ENCODE measurements at regions not wholly inside any gene's neighbourhood (a gene's known extent, or its start where the extent isn't known, plus 50 kb on each side); places are given as distances from the start of the nearest gene placed in this dataset.

DNA sequence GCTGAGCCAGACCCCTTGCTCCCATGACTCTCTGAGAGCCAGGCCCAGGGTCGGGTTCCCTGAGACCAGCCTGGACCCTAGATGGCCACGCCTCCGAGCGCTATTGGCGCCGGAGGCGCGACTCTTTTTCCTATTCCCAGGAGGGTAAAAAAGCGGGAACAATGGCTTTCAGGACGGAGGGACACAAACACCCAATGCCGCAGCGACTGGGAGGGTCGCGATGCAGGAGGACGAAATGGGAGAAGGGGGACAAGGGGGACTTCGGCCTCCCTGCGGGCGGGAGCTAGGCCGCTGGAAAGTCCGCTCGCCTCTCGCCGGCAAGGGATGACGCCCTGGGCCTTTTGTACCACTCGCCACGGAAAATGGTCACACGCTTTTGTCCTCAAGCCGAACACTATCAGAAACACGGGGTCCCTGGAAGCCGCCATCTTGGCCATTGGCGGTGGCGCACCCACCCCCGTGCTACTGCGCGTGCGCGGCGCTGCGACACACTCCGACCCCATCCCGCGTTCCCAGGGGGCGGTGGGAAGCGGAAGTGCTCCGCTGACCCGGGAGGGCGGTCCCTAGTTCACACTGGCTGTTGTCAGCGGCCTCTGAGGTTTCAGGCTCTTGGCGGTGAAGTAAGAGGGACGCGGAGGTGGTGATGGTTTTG, 98.4 kb downstream of the ZNF674 start (continued):
- TF ChIP-seq, protein P1, sequence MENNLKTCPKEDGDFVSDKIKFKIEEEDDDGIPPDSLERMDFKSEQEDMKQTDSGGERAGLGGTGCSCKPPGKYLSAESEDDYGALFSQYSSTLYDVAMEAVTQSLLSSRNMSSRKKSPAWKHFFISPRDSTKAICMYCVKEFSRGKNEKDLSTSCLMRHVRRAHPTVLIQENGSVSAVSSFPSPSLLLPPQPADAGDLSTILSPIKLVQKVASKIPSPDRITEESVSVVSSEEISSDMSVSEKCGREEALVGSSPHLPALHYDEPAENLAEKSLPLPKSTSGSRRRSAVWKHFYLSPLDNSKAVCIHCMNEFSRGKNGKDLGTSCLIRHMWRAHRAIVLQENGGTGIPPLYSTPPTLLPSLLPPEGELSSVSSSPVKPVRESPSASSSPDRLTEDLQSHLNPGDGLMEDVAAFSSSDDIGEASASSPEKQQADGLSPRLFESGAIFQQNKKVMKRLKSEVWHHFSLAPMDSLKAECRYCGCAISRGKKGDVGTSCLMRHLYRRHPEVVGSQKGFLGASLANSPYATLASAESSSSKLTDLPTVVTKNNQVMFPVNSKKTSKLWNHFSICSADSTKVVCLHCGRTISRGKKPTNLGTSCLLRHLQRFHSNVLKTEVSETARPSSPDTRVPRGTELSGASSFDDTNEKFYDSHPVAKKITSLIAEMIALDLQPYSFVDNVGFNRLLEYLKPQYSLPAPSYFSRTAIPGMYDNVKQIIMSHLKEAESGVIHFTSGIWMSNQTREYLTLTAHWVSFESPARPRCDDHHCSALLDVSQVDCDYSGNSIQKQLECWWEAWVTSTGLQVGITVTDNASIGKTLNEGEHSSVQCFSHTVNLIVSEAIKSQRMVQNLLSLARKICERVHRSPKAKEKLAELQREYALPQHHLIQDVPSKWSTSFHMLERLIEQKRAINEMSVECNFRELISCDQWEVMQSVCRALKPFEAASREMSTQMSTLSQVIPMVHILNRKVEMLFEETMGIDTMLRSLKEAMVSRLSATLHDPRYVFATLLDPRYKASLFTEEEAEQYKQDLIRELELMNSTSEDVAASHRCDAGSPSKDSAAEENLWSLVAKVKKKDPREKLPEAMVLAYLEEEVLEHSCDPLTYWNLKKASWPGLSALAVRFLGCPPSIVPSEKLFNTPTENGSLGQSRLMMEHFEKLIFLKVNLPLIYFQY (CRISPR knock-in tag; IDR thresholded peaks at IDR 0.05; ENCODE audit: borderline replicate concordance) = peak; percentile 42
- peak; percentile 95 for TF ChIP-seq YY1 (IDR thresholded peaks at IDR 0.05; ENCODE audit: insufficient read depth, insufficient replicate concordance, low read depth, low read length)
- no peak for TF ChIP-seq TCF12 (IDR thresholded peaks at IDR 0.05)
- TF ChIP-seq TCF12 (CRISPR knock-in tag; IDR thresholded peaks at IDR 0.05) = no peak
- TF ChIP-seq, protein P2, sequence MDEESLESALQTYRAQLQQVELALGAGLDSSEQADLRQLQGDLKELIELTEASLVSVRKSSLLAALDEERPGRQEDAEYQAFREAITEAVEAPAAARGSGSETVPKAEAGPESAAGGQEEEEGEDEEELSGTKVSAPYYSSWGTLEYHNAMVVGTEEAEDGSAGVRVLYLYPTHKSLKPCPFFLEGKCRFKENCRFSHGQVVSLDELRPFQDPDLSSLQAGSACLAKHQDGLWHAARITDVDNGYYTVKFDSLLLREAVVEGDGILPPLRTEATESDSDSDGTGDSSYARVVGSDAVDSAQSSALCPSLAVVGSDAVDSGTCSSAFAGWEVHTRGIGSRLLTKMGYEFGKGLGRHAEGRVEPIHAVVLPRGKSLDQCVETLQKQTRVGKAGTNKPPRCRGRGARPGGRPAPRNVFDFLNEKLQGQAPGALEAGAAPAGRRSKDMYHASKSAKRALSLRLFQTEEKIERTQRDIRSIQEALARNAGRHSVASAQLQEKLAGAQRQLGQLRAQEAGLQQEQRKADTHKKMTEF (CRISPR knock-in tag; IDR thresholded peaks at IDR 0.05) = no peak
- TF ChIP-seq REPIN1 (CRISPR knock-in tag; IDR thresholded peaks at IDR 0.05; ENCODE audit: borderline replicate concordance, low read depth) = 0 out of 2 replicates have a peak, but pooled peaks have one; percentile 46
- no peak for TF ChIP-seq ZNF430 (CRISPR knock-in tag; IDR thresholded peaks at IDR 0.05)
- TF ChIP-seq, protein P3, sequence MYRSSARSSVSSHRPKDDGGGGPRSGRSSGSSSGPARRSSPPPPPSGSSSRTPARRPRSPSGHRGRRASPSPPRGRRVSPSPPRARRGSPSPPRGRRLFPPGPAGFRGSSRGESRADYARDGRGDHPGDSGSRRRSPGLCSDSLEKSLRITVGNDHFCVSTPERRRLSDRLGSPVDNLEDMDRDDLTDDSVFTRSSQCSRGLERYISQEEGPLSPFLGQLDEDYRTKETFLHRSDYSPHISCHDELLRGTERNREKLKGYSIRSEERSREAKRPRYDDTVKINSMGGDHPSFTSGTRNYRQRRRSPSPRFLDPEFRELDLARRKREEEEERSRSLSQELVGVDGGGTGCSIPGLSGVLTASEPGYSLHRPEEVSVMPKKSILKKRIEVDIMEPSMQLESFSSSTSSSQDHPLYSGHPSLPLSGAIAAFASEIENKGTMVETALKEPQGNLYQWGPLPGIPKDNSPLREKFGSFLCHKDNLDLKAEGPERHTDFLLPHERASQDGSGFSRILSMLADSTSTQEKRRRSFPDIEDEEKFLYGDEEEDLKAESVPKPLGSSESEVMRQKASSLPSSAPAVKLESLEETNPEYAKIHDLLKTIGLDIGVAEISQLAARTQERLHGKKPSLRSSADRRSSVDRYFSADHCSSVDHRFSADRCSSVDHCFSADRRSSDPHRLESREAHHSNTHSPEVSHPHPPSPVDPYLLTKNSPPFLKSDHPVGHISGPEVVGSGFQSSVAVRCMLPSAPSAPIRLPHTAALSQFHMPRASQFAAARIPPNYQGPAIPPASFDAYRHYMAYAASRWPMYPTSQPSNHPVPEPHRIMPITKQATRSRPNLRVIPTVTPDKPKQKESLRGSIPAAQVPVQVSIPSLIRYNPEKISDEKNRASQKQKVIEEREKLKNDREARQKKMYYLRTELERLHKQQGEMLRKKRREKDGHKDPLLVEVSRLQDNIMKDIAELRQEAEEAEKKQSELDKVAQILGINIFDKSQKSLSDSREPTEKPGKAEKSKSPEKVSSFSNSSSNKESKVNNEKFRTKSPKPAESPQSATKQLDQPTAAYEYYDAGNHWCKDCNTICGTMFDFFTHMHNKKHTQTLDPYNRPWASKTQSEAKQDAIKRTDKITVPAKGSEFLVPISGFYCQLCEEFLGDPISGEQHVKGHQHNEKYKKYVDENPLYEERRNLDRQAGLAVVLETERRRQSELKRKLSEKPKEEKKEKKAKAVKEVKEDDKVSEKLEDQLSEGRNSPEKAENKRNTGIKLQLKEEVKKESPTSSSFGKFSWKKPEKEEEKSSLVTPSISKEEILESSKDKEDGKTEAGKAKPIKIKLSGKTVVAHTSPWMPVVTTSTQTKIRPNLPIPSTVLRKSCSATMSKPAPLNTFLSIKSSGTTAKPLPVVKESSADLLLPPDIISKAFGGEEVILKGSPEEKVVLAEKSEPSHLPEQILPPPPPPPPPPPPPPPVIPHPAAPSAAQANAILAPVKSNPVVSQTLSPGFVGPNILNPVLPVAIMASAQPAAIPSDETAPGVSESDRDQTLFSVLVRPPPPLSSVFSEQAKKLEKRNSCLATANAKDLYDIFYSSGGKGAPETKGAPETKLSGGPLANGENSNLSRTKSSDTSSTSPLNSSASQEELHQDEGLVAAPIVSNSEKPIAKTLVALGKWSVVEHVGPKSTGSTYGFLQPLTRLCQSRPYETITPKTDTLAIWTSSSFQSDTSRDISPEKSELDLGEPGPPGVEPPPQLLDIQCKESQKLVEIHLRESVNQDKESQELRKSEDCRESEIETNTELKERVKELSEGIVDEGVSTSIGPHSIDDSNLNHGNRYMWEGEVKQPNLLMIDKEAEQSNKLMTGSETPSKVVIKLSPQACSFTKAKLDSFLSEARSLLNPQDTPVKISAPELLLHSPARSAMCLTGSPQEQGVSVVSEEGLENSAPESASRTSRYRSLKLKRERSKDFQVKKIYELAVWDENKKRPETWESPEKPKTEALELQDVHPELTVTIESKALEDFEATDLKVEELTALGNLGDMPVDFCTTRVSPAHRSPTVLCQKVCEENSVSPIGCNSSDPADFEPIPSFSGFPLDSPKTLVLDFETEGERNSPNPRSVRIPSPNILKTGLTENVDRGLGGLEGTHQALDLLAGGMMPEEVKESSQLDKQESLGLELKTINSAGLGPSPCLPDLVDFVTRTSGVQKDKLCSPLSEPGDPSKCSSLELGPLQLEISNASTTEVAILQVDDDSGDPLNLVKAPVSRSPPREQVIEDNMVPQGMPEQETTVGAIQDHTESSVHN (CRISPR knock-in tag; IDR thresholded peaks at IDR 0.05) = no peak
- TF ChIP-seq, protein P4, sequence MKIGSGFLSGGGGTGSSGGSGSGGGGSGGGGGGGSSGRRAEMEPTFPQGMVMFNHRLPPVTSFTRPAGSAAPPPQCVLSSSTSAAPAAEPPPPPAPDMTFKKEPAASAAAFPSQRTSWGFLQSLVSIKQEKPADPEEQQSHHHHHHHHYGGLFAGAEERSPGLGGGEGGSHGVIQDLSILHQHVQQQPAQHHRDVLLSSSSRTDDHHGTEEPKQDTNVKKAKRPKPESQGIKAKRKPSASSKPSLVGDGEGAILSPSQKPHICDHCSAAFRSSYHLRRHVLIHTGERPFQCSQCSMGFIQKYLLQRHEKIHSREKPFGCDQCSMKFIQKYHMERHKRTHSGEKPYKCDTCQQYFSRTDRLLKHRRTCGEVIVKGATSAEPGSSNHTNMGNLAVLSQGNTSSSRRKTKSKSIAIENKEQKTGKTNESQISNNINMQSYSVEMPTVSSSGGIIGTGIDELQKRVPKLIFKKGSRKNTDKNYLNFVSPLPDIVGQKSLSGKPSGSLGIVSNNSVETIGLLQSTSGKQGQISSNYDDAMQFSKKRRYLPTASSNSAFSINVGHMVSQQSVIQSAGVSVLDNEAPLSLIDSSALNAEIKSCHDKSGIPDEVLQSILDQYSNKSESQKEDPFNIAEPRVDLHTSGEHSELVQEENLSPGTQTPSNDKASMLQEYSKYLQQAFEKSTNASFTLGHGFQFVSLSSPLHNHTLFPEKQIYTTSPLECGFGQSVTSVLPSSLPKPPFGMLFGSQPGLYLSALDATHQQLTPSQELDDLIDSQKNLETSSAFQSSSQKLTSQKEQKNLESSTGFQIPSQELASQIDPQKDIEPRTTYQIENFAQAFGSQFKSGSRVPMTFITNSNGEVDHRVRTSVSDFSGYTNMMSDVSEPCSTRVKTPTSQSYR (CRISPR knock-in tag; IDR thresholded peaks at IDR 0.05; ENCODE audit: borderline replicate concordance) = peak; percentile 25; the same call in 1 of the 2 replicates
- peak; percentile 92 for TF ChIP-seq RBFOX2 (IDR thresholded peaks at IDR 0.05; ENCODE audit: low read depth, low read length)
- TF ChIP-seq POLR2G (IDR thresholded peaks at IDR 0.05; ENCODE audit: low read depth, low read length) = peak; percentile 75
- TF ChIP-seq ZNF546 (CRISPR knock-in tag; conservative IDR thresholded peaks at IDR 0.05) = no peak
